ENCODE measurements at regions not wholly inside any gene's neighbourhood (a gene's known extent, or its start where the extent isn't known, plus 50 kb on each side); places are given as distances from the start of the nearest gene placed in this dataset.
"Not testable (repeated sequence)": the region's sequence is repeated elsewhere in the genome, so short reads cannot be mapped to it uniquely, and the experiment has no call there.

GRCh38 chr7:51850126-51850525, 533.5 kb upstream of the COBL start:
- Histone ChIP-seq H3K36me3 (no peaks in the 10 kb centered on the region), H3K27me3 (no peaks in the 10 kb centered on the region), H3K4me1 (no peaks in the 10 kb centered on the region), H3K27ac (no peak overlapping the region), H3K9me3 (peaks cover 4 to 27% of the 10 kb centered on the region in 2 donors), H3K4me3 (no peak overlapping the region)
- intact Hi-C loops (cut with DNase I; ENCODE audit: low total_unique reads): no loop called here
- TF ChIP-seq CTCF (IDR thresholded peaks at IDR 0.05): no peak
- no peak for TF ChIP-seq POLR2A (IDR thresholded peaks at IDR 0.05)
- TF ChIP-seq POLR2AphosphoS5 (IDR thresholded peaks at IDR 0.05): no peak
- no peak for DNase-seq (ENCODE audit: low spot score in 2 of 2)

- no peak for TF ChIP-seq CTCF (IDR thresholded peaks at IDR 0.05)
- TF ChIP-seq POLR2AphosphoS5 (IDR thresholded peaks at IDR 0.05): no peak
- no peak for TF ChIP-seq POLR2A (IDR thresholded peaks at IDR 0.05)
- no peaks in the 10 kb centered on the region for H3K27me3 ChIP-seq
- H3K9me3 ChIP-seq: peaks cover 0 to 18% of the 10 kb centered on the region in 2 donors
- no peaks in the 10 kb centered on the region for H3K36me3 ChIP-seq
- intact Hi-C loops (cut with DNase I; ENCODE audit: low total_unique reads): no loop called here
- DNase-seq (ENCODE audit: low spot score in 2 of 2): no peak
- H3K27ac ChIP-seq: no peak overlapping the region
- no peak overlapping the region for H3K4me3 ChIP-seq
- H3K4me1 ChIP-seq: no peaks in the 10 kb centered on the region
Measured at GRCh38 chr7:51847461-51848134, 531.0 kb upstream of the COBL start.

GRCh38 chr7:51839130-51839529, 522.5 kb upstream of the COBL start:
- H3K4me1 ChIP-seq; H3K4me3 ChIP-seq; DNase-seq (ENCODE audit: low spot score in 2 of 2); H3K9me3 ChIP-seq; H3K27me3 ChIP-seq; H3K27ac ChIP-seq; H3K36me3 ChIP-seq; intact Hi-C loops (cut with DNase I; ENCODE audit: low total_unique reads): not testable (repeated sequence)

GRCh38 chr7:51827631-51828030, 511.0 kb upstream of the COBL start:
- H3K36me3 ChIP-seq: no peaks in the 10 kb centered on the region
- no peak overlapping the region for H3K27ac ChIP-seq
- H3K9me3 ChIP-seq: peaks cover 8 to 21% of the 10 kb centered on the region in 2 donors
- no peaks in the 10 kb centered on the region for H3K4me1 ChIP-seq
- DNase-seq (ENCODE audit: low spot score in 2 of 2): no peak
- H3K4me3 ChIP-seq: no peak overlapping the region
- H3K27me3 ChIP-seq: no peaks in the 10 kb centered on the region
- intact Hi-C loops (cut with DNase I; ENCODE audit: low total_unique reads): no loop called here
- TF ChIP-seq POLR2AphosphoS5 (IDR thresholded peaks at IDR 0.05): no peak
- no peak for TF ChIP-seq POLR2A (IDR thresholded peaks at IDR 0.05)
- no peak for TF ChIP-seq CTCF (IDR thresholded peaks at IDR 0.05)

- intact Hi-C loops (cut with DNase I; ENCODE audit: low total_unique reads): no loop called here
- H3K4me1 ChIP-seq: no peaks in the 10 kb centered on the region
- H3K27me3 ChIP-seq: no peaks in the 10 kb centered on the region
- H3K27ac ChIP-seq: no peak overlapping the region
- H3K9me3 ChIP-seq: peaks cover 0 to under 1% of the 10 kb centered on the region in 2 donors
- H3K36me3 ChIP-seq: no peaks in the 10 kb centered on the region
- DNase-seq (ENCODE audit: low spot score in 2 of 2): no peak
- no peak for TF ChIP-seq POLR2A (IDR thresholded peaks at IDR 0.05)
- no peak for TF ChIP-seq POLR2AphosphoS5 (IDR thresholded peaks at IDR 0.05)
- TF ChIP-seq CTCF (IDR thresholded peaks at IDR 0.05): no peak
- H3K4me3 ChIP-seq: no peak overlapping the region
Measured at GRCh38 chr7:51824050-51824449, 507.4 kb upstream of the COBL start.

- Histone ChIP-seq H3K27me3 (no peaks in the 10 kb centered on the region), H3K4me3 (no peak overlapping the region), H3K9me3 (no peaks in the 10 kb centered on the region), H3K4me1 (no peaks in the 10 kb centered on the region), H3K36me3 (no peaks in the 10 kb centered on the region), H3K27ac (no peak overlapping the region)
- no peak for TF ChIP-seq POLR2A (IDR thresholded peaks at IDR 0.05)
- TF ChIP-seq CTCF (IDR thresholded peaks at IDR 0.05): no peak
- DNase-seq (ENCODE audit: low spot score in 2 of 2): no peak
- intact Hi-C loops (cut with DNase I; ENCODE audit: low total_unique reads): no loop called here
Measured at GRCh38 chr7:51823437-51823836, 506.8 kb upstream of the COBL start.

Data from breast epithelium (tissue), 4 donors.